NCI-H128 (cell line): ENCODE measurements at regions not wholly inside any gene's neighbourhood (a gene's known extent, or its start where the extent isn't known, plus 50 kb on each side); places are given as distances from the start of the nearest gene placed in this dataset.

Experiments
- DNase-seq: peaks from one replicate; lab custom pipeline; 2025; ENCODE audit not compliant: unreplicated experiment; lab: John Stamatoyannopoulos, UW

DNA sequence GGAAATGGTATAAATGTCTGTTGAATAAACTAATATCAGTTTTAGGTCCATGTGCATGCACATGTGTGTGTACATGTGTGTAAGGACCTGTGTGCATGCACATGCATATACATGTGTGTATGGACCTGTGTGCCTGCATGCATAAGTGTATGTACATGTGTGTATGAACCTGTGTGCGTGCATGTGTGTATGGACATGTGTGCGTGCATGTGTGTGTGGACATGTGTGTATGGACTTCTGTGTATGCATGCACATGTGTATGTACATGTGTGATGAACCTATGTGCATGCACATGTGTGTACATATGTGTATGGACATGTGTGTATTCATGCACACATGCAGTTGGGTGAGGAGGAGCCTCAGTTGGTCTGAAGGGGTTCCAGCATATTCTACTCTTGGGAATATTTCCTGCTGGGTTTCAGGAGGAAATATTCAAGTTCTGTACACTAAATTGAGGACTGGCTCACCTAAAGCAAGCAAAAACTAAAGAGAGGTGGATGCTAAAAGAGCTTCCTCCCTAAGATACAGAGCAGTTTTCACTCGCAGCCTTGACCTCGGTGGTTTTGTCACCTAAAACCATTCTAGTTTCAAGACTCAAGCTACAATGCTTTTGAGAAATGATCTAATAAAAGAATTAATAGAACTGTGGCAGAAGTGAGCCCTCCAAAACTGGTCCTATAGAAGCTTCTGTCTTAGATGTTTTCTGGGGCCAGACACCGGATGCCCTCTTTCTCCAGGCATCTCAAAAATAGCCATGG, 742.8 kb downstream of the MAFB start:
- DNase-seq, result no peak

DNA sequence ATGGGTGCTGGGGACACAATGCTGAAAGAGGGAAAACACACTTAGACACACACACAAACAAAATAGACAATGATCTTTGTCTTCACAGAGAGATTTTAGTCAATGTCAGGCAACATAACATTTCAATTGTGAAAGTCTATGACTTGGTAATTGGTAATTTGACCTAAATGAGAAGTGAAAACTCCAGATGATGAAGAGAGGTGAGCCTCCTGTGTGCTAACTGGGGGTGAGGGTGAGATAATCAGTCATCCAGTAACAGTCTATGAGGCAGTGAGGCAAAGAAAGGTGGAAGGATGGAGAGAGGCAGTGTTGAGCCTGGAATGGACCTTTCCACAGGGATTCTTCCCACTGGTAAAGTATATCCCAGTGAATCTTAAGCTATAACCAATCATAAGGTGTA, 744.2 kb downstream of the MAFB start:
- no peak for DNase-seq

DNA sequence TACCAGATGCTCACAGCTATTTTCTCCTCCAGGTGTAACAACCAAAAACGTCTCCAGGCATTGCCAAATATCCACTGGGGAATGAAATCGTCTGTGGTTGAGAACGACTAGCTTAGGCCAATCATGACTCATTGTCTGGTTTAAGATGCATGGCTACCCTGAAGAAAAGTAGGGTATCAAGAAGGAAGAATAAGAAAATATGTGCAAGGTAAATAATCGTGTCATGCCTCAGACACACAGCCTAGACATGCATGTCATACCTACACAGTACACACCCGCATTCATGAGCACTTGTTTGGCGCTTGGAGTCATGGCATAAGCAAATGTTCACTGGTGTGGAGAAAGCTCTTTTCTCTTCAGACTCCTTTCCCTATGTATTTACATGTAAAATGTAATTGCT, 745.7 kb downstream of the MAFB start:
- DNase-seq, result no peak

DNA sequence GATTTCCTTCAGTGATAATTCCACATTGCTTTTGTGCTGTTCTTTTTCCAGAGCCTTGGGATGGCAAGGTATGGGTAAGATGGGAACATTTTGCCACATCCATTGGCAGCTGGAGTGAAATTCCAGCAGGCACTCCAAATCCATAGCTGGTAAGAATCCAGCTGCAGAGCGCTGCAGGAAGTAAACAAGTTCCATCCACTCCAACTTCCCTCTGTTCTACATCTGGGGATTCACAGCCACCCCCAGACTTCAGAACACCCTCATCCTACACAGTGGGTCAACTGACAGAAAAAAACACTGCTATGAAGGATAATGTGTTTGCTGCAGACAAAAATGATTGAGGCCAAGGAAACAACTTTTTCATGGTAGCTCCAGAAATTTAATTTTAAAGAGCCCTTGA, 747.8 kb downstream of the MAFB start:
- DNase-seq, result no peak

DNA sequence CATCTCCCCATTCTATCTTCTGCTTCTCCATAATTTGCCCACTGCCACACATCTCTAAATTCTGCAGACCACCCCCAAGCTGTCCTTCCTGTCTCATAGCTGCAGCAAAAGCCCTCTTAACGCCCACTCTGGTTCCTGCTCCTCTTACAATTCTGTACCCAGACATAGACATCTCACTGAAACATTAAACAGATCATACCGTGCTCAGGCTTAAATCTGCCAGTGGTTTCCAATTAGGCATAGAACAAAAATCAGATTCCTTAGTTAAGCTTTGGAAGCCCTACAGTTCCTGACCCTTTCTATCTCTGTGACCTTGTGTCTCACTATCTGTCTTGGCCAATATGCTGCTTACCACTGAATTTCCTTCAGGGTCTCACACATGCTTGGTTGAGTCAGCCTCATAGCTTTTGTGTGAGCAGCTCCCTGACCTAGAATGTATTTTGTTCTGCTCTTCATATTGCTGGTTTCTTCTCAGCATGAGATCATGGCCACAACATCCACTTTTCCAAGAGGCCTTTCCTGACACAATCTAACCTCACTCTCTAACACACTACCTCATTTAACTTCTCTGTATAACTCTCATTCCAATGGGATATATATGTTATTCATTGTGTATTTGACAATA, 749.7 kb downstream of the MAFB start:
- no peak for DNase-seq

DNA sequence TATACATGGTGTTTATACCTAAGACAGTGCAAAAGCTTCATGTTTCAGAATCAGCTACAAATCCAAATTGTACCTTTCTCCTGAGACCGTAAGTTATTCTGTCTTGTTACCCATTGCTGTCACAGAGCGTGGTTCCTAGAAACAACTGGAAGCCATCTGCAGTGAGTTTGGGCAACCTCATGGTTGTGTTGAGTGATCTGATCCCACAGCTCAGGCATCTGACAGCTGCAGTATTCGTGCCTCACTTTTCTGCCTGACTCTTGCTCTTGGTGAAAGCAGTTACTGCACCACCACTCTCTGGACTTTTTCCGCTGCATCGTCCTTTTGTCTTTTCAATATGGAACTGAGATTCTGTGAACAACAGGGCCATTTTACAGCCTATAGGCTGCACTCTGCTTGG, 752.6 kb downstream of the MAFB start:
- no peak for DNase-seq

DNA sequence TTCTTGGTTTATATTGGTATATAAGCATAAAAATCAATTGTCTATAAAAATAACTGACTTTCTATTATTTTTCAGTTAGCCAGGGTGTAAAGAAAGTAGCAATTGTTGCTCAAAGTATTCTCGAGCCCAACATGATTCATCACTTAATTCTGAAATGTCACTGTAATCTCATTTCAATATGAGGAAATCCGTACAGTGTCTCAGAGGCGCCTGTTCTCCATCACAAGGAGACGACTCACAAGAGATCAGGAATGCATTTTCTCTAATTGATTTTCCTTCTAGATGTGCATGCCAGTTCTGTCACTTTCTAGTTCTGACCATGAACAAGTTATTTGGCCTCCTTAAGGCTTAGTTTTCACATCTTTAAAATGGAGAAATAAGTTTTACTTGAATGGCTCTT, 753.1 kb downstream of the MAFB start:
- no peak for DNase-seq

DNA sequence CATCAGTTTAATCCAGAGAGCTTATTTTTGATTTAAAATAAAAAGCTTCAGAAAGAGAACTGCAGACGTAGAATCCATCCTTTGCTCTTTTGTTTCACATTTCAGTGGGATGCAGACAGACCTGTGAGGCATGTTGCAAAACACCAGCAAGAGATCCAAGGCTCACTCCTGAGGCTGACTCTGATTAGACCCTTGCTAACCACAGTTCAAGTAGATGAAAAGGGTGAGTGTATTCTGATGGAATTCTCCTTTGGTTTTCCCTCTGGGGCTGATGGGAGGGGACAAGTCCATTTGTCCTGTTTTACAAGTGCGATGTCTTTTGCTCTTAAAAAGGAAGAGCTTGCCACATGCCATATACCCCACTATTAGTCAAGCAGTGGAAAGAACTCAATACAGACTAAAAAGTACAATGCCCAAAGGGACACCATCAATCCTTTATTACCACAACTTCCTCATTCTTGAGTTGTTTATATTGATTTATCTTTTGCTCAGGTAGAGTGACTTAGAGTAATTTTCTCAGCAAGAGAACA, 772.7 kb downstream of the MAFB start:
- DNase-seq, result no peak

DNA sequence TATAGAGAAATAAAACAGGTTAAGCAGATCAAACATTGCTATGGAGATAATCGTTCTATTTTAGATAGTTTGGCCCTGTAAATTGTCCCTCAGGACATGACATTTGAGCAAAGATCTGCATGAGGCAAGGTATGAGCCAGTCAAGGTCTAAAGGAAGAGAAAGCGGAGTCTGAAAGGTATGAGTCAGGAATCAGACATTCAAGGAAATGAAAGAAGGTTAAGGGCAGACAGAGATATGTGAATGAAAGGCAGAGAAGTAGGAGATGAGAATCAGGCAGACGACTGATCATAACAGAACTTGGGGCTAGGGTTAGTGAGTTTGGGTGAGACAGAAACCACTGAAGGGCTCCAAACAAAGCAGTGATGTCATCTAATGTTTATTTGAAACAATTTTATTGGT, 775.8 kb downstream of the MAFB start:
- no peak for DNase-seq

DNA sequence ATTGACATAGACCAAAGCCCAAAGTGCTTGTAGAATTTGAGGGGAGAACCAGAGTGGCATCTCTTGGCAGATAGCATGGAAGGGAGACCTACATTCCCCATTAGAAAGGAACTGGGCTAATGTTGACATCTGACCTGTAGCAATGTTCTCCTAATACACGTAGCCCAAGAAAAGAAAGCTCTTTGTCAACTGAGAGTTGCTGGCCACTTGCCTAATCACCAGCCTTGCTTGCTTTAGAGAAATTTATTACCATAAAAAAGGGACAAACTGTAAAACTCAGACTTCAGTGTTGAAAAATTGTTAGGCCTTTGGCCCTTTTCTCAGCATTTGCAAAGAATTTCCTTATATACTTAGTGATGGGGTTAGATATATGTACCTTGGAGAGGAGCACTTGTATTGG, 777.5 kb downstream of the MAFB start:
- DNase-seq, result no peak

DNA sequence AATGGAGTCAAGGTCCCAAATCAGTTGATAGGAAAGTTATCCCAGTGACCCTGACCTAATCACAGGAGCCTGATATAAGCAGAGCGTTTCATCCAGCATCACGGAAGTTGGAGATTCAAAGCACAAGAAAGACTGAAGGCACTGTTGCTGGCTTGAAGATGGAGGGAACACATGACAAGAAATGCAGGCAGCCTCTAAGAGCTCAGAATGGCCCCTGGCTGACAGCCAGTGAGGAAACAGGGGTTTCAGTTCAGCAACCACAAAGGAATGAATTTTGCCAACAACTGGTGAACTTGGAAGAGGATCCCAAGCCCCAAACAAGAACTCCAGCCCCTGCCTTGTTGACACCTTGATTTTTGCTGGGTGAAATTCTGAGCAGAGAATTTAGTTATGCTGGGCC, 778.5 kb downstream of the MAFB start:
- no peak for DNase-seq

DNA sequence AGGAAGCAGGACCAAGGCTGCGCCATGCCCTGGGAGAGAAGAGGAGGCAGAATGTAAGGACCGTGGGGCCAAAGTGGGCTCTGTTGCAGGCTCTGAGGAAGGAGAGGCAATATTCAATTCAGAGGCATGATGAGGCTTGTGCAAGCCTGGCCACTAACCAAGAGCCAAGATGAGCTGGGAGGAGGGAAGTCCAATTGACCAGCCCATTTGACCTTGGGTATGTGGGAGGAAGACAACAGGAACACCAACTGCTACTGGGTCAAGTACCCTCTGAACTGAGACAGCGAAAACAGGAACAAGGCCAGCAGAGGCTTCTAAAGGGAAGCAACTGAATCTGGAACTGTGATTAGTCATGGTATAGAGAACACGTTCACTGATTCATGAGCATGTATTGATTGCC, 779.6 kb downstream of the MAFB start:
- no peak for DNase-seq

DNA sequence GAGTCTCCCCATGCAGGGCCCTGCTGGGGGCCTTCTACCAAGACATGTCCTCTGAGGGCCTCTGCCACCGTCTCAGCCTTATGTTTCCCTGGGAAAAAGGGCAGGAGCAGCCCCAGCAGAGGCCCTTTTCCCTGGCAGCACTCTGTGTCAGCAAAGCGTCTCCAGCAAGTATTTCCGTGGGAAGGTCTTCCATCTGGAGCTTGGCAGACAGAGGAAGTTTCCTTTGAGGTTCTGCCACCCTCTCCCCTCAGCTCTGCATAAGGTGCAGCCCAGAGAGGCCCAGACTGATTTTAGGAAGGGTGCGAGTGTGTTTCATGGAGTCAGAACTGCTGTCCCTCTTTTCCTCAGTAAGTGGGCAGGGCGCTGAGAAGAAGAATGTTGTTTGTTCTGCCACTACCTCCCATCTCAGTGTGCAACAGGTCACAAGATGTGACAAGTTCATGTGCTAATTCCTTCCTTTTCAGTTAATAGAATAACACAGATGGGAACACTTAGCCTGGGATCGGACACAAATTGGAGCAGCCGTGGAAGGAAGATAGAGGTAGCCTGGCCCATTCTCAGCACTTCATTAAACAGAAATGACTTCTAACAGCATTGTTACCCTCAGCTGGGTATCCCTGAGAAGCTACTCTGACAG, 784.4 kb downstream of the MAFB start:
- no peak for DNase-seq

DNA sequence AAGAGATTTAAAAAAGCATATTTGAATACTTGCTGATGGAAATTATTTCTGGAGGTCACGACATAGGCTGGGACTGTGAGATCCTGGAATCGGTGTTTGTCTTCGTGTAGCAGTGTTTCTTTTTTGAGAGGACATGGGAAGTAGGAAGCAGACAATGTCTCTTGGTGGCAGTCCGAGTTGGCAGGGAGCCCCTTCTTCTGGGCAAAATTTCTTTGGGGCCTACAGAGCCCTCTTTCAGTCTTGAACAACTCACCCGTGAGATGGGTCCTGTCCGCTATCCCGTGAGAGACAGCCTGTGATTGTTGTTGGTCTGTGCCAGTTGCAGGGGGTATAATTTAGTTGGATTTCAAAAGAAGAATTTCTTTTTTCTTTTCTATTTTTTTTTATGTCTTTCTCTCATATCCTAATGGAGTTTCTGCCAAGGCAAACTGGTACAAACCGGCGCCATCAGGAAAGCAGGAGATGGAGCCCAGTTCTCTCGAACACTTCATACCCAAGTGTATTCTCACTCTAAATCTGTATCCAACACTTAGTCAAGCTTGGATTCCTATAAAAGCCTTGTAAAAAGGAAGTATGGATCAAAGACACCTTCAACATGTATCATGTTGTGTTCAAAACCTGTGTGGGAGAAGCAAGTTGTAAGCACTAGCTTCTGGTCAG, 785.1 kb downstream of the MAFB start:
- DNase-seq, result no peak

DNA sequence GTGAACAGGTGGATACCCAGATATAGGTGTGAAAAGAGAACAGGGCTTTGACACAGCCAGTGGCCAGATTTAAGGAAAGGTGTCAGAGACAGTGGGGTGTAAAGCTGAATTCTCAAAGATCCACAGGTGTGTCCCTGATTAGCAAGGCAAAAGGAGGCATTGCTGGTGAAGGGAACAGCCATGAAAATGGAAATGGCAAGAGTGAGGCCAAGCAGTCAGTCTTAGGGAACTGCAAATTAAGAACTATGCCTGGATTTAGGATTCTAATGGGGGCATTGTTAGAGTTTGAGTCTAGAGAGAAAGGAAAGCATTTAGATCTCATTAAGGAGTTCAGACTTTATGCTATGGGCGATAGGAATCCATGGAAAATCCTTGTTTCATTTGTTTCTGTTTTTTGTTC, 789.2 kb downstream of the MAFB start:
- no peak for DNase-seq

DNA sequence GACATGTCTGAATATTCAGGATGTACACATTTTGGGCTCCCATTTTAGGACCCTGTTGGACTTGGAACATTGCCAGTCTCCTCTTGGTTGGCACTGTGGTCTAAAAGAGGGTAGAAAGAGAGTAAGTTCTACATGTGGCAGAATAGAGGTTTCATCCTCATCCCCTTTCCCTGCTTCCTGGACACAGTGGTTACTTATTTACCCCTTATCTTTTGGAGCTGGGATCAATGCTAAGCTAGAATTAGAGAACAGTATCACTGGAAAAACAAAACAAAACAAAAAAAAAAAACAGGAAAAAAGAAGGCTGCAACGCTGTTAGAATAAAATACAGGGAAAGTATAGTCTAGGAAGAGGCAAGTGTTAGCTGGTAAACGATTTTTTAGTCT, 790.6 kb downstream of the MAFB start:
- no peak for DNase-seq

DNA sequence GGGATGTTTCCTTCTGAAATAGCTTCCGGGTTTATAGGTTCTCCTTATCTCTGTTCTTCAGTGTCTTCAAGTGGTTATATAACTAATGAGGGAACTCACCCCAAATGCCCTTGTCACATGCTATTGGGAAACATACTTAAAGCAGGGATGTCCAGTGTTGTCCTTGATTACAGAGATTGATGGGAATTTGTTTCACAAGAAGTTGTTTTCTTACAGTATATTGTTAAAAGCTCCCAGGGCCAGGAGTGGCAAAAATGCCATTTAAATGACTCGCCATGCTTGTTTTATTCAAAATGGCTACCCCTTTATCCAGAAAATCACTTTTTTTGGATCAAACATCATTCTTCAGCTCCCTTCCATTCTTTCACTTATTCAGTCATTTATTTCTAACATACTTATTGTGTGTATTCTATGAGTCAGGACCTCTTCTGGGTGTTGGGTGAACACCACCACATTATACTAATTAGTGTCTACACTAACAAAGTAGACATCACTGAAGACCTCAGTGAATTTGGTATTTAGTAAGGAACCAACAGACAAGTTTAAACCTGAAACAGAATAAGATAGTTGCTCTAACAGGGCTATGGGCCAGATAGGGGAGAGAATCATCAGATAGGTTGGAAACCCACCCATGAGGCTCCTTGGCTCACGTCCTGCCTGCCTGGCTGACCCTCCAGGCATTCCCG, 791.1 kb downstream of the MAFB start:
- no peak for DNase-seq

DNA sequence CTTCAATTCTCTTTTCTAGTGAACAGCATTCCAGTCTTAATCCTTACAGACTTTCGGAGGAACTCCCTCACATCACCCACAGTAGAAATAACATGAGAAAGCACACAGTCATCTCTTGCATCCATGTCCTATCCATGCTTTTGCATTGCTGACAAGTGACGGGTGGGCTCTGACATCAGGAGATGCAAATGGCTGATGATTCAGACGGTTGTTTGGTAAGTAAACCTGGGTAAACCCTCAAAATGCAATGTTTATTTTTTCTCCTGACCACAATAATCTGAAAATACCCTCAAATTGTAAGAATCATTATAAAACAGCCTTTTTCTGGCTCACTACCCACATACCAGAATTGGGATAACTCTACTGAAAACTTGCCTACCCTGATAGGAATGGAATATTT, 792.0 kb downstream of the MAFB start:
- DNase-seq, result no peak

DNA sequence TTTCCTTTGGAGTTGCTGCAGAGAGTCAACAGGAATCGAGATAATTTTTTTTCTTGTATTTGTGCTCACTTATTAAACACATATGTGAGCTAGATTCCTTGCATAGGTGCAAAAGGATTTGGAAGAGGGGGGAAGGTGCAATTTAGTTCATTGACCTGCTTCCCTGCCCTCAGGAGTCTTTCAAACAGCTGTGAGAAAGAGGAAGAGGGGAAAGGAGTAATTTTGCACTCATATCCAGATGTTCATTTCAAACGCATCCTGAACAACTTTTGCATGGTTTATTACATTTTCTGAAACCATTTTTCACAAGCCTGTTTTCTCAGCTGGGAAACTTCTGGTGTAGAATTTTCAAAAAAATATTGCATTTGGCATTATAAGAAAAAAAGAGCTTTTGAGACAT, 795.0 kb downstream of the MAFB start:
- no peak for DNase-seq

DNA sequence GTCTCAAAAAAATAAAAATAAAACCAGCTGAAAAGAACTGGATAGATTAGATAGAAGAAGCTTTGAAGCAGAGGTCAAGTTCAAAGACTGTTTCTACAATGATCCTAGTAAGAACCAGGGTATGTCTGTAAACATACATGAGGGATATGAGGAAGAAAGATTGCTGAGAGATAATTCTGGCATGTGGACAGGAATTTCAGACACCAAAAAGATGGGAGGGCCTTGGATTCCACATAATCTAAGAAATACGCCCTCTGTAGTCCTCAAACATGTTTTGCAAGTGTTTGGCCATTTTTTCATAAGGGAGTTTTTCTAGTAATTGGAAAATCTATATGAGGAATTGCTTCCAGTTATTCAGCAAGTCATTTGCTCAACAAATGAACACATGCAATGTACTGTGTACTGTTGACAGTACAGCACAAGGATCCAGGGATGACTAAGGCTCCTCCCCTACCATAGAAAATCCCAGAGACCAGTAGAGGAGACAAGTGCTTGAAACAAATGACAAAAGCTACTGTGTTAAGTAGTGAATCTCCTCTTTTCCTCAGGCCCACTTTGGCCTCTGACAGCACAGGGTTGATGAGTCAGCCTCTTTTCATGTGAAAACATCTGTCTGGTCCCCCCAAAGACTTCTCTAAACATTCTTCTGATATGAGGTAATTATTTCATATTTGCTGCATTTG, 795.9 kb downstream of the MAFB start:
- no peak for DNase-seq

DNA sequence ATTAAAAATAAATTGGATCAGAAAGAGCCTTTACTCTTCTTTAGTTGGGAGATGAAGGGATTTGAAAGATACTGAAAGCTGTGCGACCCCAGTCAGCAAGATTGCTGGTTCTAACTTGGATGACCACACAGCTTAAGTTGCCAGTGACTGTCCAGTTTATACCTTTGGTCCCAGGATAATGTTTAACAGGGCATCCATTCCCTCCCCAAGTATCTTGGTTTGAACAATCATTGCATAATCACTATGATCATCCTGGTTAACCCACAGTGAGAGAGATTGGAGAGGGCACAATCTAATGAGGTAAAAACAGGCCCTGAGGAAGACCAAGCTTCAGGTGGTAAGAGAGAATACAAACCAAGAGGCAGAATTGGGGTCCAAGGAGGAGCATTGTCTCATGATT, 798.3 kb downstream of the MAFB start:
- DNase-seq, result no peak
